GM12891 (cell line): ENCODE measurements at regions not wholly inside any gene's neighbourhood (a gene's known extent, or its start where the extent isn't known, plus 50 kb on each side); places are given as distances from the start of the nearest gene placed in this dataset.

Experiments used
- PAX5 ChIP-seq: IDR thresholded peaks from 2 replicates; pipeline ENCODE4 v1.6.1; 2011; ENCODE audit warnings: low read length, moderate library complexity, mild to moderate bottlenecking; ENCODE audit not compliant: insufficient read depth, severe bottlenecking
- POLR2A ChIP-seq: IDR thresholded peaks from 2 replicates; pipeline ENCODE4 v1.6.1; 2011; ENCODE audit warnings: low read depth, low read length, control low read depth
- POLR2AphosphoS5 ChIP-seq: IDR thresholded peaks from 2 replicates; pipeline ENCODE4 v1.6.1; 2011; ENCODE audit warnings: low read depth, low read length, control low read depth
- POU2F2 ChIP-seq: IDR thresholded peaks from 2 replicates; pipeline ENCODE4 v1.6.1; 2011; ENCODE audit warnings: low read depth, mild to moderate bottlenecking, control low read depth, low read length, moderate library complexity
- SPI1 ChIP-seq: IDR thresholded peaks from 2 replicates; pipeline ENCODE4 v1.6.1; 2011; ENCODE audit warnings: low read depth, low read length, control low read depth
- TAF1 ChIP-seq: IDR thresholded peaks from 2 replicates; pipeline ENCODE4 v1.6.1; 2011; ENCODE audit warnings: low read depth, low read length, control low read depth

GRCh38 chr4:128428397-128428796, 140.8 kb upstream of the PGRMC2 start:
- TF ChIP-seq POLR2AphosphoS5 (no peak), TAF1 (no peak), POLR2A (no peak), POU2F2 (no peak), SPI1 (no peak), PAX5 (no peak)
